Gastrocnemius medialis (tissue), 4 donors: ENCODE measurements at regions not wholly inside any gene's neighbourhood (a gene's known extent, or its start where the extent isn't known, plus 50 kb on each side); places are given as distances from the start of the nearest gene placed in this dataset.

Source experiments
- CTCF ChIP-seq, 5 experiments: fragments of 450-650 bp in 3 of 5; fragments of 200-600 bp in 2 of 5; sonication (generic) in 2 of 5; IDR thresholded peaks in 4 of 5; conservative IDR thresholded peaks in 1 of 5; 1 replicate in 4 of 5; 2 replicates in 1 of 5; pipeline ENCODE4 v1.5.1; 2016 to 2019; ENCODE audit warnings: antibody characterized with exemption in 5 of 5, mild to moderate bottlenecking in 3 of 5, moderate library complexity in 3 of 5
- POLR2A ChIP-seq, 2 donors: fragments of 450-650 bp; IDR thresholded peaks; one replicate each; pipeline ENCODE4 v1.6.1; 2017; ENCODE audit warnings: antibody characterized with exemption in 2 of 2, mild to moderate bottlenecking in 2 of 2, moderate library complexity in 2 of 2

- TF ChIP-seq CTCF (IDR thresholded peaks at IDR 0.05 in 4 of 5, conservative IDR thresholded peaks at IDR 0.05 in 1 of 5) (no peak), POLR2A (IDR thresholded peaks at IDR 0.05) (no peak)
Measured at GRCh38 chr3:134709561-134710312, 58.9 kb upstream of the KY start.
